ENCODE measurements at regions not wholly inside any gene's neighbourhood (a gene's known extent, or its start where the extent isn't known, plus 50 kb on each side); places are given as distances from the start of the nearest gene placed in this dataset.

- TF ChIP-seq CTCF (IDR thresholded peaks at IDR 0.05) (no peak), POLR2A (IDR thresholded peaks at IDR 0.05) (no peak)
These were observed 584.8 kb downstream of the DIPK2A start for GRCh38 chr3:144556392-144556791.

Data from body of pancreas (tissue), 4 donors.